H9 (cell line): ENCODE measurements at regions not wholly inside any gene's neighbourhood (a gene's known extent, or its start where the extent isn't known, plus 50 kb on each side); places are given as distances from the start of the nearest gene placed in this dataset.

Experiments
- DNase-seq: peaks from one replicate; pipeline ENCODE4 v3.0.0-alpha.2; 2017
- H2AFZ ChIP-seq: one replicate; pipeline ENCODE4 v1.6.1; 2013; ENCODE audit warnings: mild to moderate bottlenecking, low read length, control low read depth, moderate library complexity
- H2AK5ac ChIP-seq: 2 replicates; pipeline ENCODE4 v1.6.1; 2013; ENCODE audit warnings: low read length, control low read depth, mixed read lengths; ENCODE audit not compliant: insufficient read length
- H2BK120ac ChIP-seq: one replicate; pipeline ENCODE4 v1.6.1; 2013; ENCODE audit warnings: low read depth, mild to moderate bottlenecking, low read length, control low read depth, inconsistent platforms; ENCODE audit not compliant: poor library complexity, severe bottlenecking
- H2BK12ac ChIP-seq: 2 replicates; pipeline ENCODE4 v1.6.1; 2013; ENCODE audit warnings: low read length, control low read depth, mixed read lengths, low read depth; ENCODE audit not compliant: insufficient read length
- H2BK15ac ChIP-seq: 2 replicates; pipeline ENCODE4 v1.6.1; 2013; ENCODE audit warnings: low read depth, low read length, control low read depth
- H2BK20ac ChIP-seq: one replicate; pipeline ENCODE4 v1.6.1; 2013; ENCODE audit warnings: low read depth, mild to moderate bottlenecking, low read length, control low read depth, inconsistent platforms; ENCODE audit not compliant: poor library complexity, severe bottlenecking
- H2BK5ac ChIP-seq: 2 replicates; pipeline ENCODE4 v1.6.1; 2013; ENCODE audit warnings: low read length, control low read depth, mixed read lengths; ENCODE audit not compliant: insufficient read length
- H3K14ac ChIP-seq: 2 replicates; pipeline ENCODE4 v1.6.1; 2013; ENCODE audit warnings: low read length, control low read depth; ENCODE audit not compliant: insufficient read depth
- H3K18ac ChIP-seq: 2 replicates; pipeline ENCODE4 v1.6.1; 2013; ENCODE audit warnings: low read depth, mild to moderate bottlenecking, mixed read lengths, low read length, control low read depth; ENCODE audit not compliant: insufficient read length
- H3K23ac ChIP-seq: 2 replicates; pipeline ENCODE4 v1.6.1; 2013; ENCODE audit warnings: low read length, control low read depth, mixed read lengths, low read depth; ENCODE audit not compliant: insufficient read length
- H3K23me2 ChIP-seq: 2 replicates; pipeline ENCODE4 v1.6.1; 2013; ENCODE audit warnings: low read depth, mild to moderate bottlenecking, mixed read lengths, low read length, control low read depth; ENCODE audit not compliant: insufficient read length, poor library complexity, severe bottlenecking
- H3K27ac ChIP-seq: 2 replicates; pipeline ENCODE4 v1.5.1; 2013; ENCODE audit warnings: low read length, control low read depth, mixed read lengths, low read depth; ENCODE audit not compliant: insufficient read length
- H3K27me3 ChIP-seq: 2 replicates; pipeline ENCODE4 v1.6.1; 2013; ENCODE audit warnings: low read length, control low read depth, inconsistent platforms; ENCODE audit not compliant: insufficient read depth
- H3K4ac ChIP-seq: 2 replicates; pipeline ENCODE4 v1.6.1; 2013; ENCODE audit warnings: low read depth, mild to moderate bottlenecking, control low read depth, inconsistent platforms, low read length, moderate library complexity
- H3K4me1 ChIP-seq: 2 replicates; pipeline ENCODE4 v1.6.1; 2013; ENCODE audit warnings: low read length, control low read depth, inconsistent platforms; ENCODE audit not compliant: insufficient read depth
- H3K4me2 ChIP-seq: 2 replicates; pipeline ENCODE4 v1.6.1; 2013; ENCODE audit warnings: low read length, control low read depth, mixed read lengths; ENCODE audit not compliant: insufficient read length, insufficient read depth
- H3K56ac ChIP-seq: 2 replicates; pipeline ENCODE4 v1.6.1; 2013; ENCODE audit warnings: low read depth, mild to moderate bottlenecking, mixed read lengths, low read length, control low read depth; ENCODE audit not compliant: insufficient read length
- H3K79me1 ChIP-seq: 2 replicates; pipeline ENCODE4 v1.6.1; 2013; ENCODE audit warnings: low read depth, mild to moderate bottlenecking, moderate library complexity, low read length, control low read depth, inconsistent platforms; ENCODE audit not compliant: insufficient read depth, poor library complexity, severe bottlenecking
- H3K79me2 ChIP-seq: 2 replicates; pipeline ENCODE4 v1.6.1; 2013; ENCODE audit warnings: low read length, control low read depth, inconsistent platforms; ENCODE audit not compliant: insufficient read depth
- H3K9ac ChIP-seq: 2 replicates; pipeline ENCODE4 v1.6.1; 2013; ENCODE audit warnings: low read length, control low read depth, mixed read lengths; ENCODE audit not compliant: insufficient read length; ENCODE audit errors: extremely low read depth
- H3K9me3 ChIP-seq: one replicate; pipeline ENCODE4 v1.6.1; 2013; ENCODE audit warnings: low read depth, low read length, inconsistent platforms; ENCODE audit not compliant: control insufficient read depth
- H3T11ph ChIP-seq: one replicate; pipeline ENCODE4 v1.6.1; 2013; ENCODE audit warnings: mild to moderate bottlenecking, low read length, control low read depth, inconsistent platforms
- H4K20me1 ChIP-seq: one replicate; pipeline ENCODE4 v1.6.1; 2013; ENCODE audit not compliant: control insufficient read depth, insufficient read length, insufficient read depth
- H4K5ac ChIP-seq: 2 replicates; pipeline ENCODE4 v1.6.1; 2013; ENCODE audit warnings: low read depth, mild to moderate bottlenecking, mixed read lengths, low read length, control low read depth; ENCODE audit not compliant: insufficient read length
- H4K8ac ChIP-seq: replicated peaks from 2 replicates; pipeline ENCODE4 v1.6.1; 2013; ENCODE audit warnings: low read length, control low read depth, mixed read lengths, low read depth; ENCODE audit not compliant: insufficient read length
- H4K91ac ChIP-seq: 2 replicates; pipeline ENCODE4 v1.6.1; 2013; ENCODE audit warnings: low read depth, mild to moderate bottlenecking, moderate library complexity, mixed read lengths, low read length, control low read depth; ENCODE audit not compliant: insufficient read length
- H3K27ac Mint-ChIP-seq, 3 experiments: 2 replicates in 2 of 3; 3 replicates in 1 of 3; pipeline ENCODE4 v1.8.0; 2020 to 2021; ENCODE audit warnings: mixed read lengths in 3 of 3, mild to moderate bottlenecking in 1 of 3, moderate library complexity in 1 of 3
- H3K27me3 Mint-ChIP-seq: 2 replicates; pipeline ENCODE4 v1.8.0; 2021; ENCODE audit warnings: low read depth, mild to moderate bottlenecking, moderate library complexity, mixed read lengths
- H3K36me3 Mint-ChIP-seq, 3 experiments: 2 replicates in 2 of 3; 3 replicates in 1 of 3; pipeline ENCODE4 v1.8.0; 2020 to 2021; ENCODE audit warnings: low read depth in 3 of 3, mixed read lengths in 3 of 3; ENCODE audit not compliant: insufficient read depth in 1 of 3
- H3K4me1 Mint-ChIP-seq, 2 experiments: 2 replicates each; pipeline ENCODE4 v1.8.0; 2020; ENCODE audit warnings: mixed read lengths in 2 of 2
- H3K4me3 Mint-ChIP-seq, 2 experiments: 2 replicates in 1 of 2; 3 replicates in 1 of 2; pipeline ENCODE4 v1.8.0; 2020 to 2021; ENCODE audit warnings: mild to moderate bottlenecking in 2 of 2, mixed read lengths in 2 of 2, moderate library complexity in 1 of 2
- H3K9me3 Mint-ChIP-seq, 2 experiments: 2 replicates in 1 of 2; 3 replicates in 1 of 2; pipeline ENCODE4 v1.8.0; 2020; ENCODE audit warnings: mild to moderate bottlenecking in 2 of 2, mixed read lengths in 2 of 2, moderate library complexity in 1 of 2
- WGBS: extraction: QIAGEN DNeasy Blood & Tissue Kit; methylation state at CpG from one replicate; pipeline ENCODE4 v1.1.7; 2013; ENCODE audit warnings: missing lambda C conversion rate, low lambda C conversion rate, mixed read lengths; ENCODE audit not compliant: insufficient read length; ENCODE audit errors: extremely low coverage; 5-methylcytosine and 5-hydroxymethylcytosine counted together
- TF ChIP-seq, protein P1 (sequence below): fragments of 200-600 bp; sonication (generic); conservative IDR thresholded peaks from 3 replicates; pipeline ENCODE4 v1.8.0; 2021; ENCODE audit warnings: antibody characterized with exemption, mild to moderate bottlenecking

DNA sequence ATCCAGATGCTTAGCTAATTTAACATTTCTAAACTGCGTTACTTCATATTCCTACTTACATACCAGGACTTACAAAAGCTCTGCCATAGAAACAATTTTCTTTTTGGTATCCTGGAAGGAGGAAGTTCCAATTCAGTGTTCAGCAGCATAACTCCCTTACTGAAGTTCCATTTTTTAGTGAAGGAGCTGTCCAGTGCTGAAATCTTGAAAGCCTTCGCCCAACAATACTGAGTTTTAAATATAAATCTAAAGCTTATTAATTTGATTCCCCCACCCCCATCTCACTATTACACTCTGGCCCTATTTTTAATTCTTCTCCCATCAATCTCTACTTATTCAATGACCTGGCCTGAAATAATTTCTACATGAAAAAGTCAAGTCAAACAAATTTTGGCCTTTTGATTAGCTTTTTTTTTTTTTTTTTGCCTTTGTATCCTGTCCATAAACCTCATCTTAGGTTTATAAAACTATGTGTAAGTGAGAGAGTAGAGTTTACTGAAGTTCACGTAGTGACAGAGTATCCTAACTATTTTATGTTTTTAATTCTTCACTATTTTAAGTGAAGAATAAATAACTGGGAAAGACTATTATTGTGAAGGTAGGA, 323.0 kb upstream of the PLD5 start:
- peaks cover 3% of the 10 kb centered on the region; the same call in 1 of the 2 replicates for H3K27me3 Mint-ChIP-seq

More for the DNA sequence above, 323.0 kb upstream of the PLD5 start:
- no peaks in the 10 kb centered on the region for H3K4me1 Mint-ChIP-seq
- Histone ChIP-seq H4K20me1 (no peaks in the 10 kb centered on the region), H3K79me1 (no peaks in the 10 kb centered on the region), H2BK15ac (no peak overlapping the region), H2BK12ac (no peak overlapping the region), H3K9ac (no peak overlapping the region), H3K79me2 (no peaks in the 10 kb centered on the region), H2BK5ac (no peak overlapping the region), H3K27ac (no peak overlapping the region), H3K23me2 (no peaks in the 10 kb centered on the region), H4K8ac (no peak overlapping the region), H3K56ac (no peak overlapping the region), H3K4me2 (no peak overlapping the region), H3K27me3 (no peaks in the 10 kb centered on the region), H2BK120ac (no peak overlapping the region), H3K18ac (no peak overlapping the region), H2AK5ac (no peak overlapping the region), H4K91ac (no peak overlapping the region), H3K4ac (no peak overlapping the region), H4K5ac (no peak overlapping the region), H3K4me1 (no peaks in the 10 kb centered on the region), H3K14ac (no peak overlapping the region), H3T11ph (no peak overlapping the region), H2AFZ (no peak overlapping the region), H3K9me3 (no peaks in the 10 kb centered on the region), H2BK20ac (no peak overlapping the region), H3K23ac (no peak overlapping the region)
- H3K9me3 Mint-ChIP-seq, result peaks cover 4 to 25% of the 10 kb centered on the region in 2 experiments
- no peak for DNase-seq
- H3K4me3 Mint-ChIP-seq, result no peak overlapping the region; a peak in 1 of 5 replicates
- H3K27ac Mint-ChIP-seq, result no peak overlapping the region
- H3K36me3 Mint-ChIP-seq, result no peaks in the 10 kb centered on the region
- WGBS, result 100% methylated on average over 1 of the region's 3 CpGs
- TF ChIP-seq, protein P1, sequence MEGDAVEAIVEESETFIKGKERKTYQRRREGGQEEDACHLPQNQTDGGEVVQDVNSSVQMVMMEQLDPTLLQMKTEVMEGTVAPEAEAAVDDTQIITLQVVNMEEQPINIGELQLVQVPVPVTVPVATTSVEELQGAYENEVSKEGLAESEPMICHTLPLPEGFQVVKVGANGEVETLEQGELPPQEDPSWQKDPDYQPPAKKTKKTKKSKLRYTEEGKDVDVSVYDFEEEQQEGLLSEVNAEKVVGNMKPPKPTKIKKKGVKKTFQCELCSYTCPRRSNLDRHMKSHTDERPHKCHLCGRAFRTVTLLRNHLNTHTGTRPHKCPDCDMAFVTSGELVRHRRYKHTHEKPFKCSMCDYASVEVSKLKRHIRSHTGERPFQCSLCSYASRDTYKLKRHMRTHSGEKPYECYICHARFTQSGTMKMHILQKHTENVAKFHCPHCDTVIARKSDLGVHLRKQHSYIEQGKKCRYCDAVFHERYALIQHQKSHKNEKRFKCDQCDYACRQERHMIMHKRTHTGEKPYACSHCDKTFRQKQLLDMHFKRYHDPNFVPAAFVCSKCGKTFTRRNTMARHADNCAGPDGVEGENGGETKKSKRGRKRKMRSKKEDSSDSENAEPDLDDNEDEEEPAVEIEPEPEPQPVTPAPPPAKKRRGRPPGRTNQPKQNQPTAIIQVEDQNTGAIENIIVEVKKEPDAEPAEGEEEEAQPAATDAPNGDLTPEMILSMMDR, result no peak
